NCI-H1105 treated with DMSO at 0.1 percent for 48 hours (cell line): ENCODE measurements at regions not wholly inside any gene's neighbourhood (a gene's known extent, or its start where the extent isn't known, plus 50 kb on each side); places are given as distances from the start of the nearest gene placed in this dataset.

Source experiments
- DNase-seq: peaks from one replicate; lab custom pipeline; 2025; lab: John Stamatoyannopoulos, UW

DNA sequence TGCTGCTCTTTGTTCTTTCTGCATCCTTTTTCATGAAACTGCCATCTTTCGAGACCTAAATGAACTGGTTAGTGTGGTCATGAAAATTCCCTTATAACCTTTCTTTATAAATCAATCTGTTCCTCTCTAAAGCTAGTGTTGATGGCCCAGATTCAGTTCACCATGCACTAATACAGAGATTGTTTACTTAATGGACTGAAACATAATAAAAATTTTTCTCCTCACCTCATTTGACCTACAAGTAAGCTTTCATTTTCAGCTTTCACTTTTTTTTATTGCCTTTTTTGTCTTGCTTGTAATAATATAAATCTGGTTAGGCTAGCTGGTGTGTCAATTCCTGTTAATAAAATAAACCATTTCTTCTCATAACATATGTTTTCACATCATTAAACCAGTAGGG, 183.8 kb downstream of the CCDC59 start:
- DNase-seq = peak; percentile 77

- no peak for DNase-seq
These were observed 209.1 kb downstream of the CCDC59 start for GRCh38 chr12:82149045-82149444.

DNA sequence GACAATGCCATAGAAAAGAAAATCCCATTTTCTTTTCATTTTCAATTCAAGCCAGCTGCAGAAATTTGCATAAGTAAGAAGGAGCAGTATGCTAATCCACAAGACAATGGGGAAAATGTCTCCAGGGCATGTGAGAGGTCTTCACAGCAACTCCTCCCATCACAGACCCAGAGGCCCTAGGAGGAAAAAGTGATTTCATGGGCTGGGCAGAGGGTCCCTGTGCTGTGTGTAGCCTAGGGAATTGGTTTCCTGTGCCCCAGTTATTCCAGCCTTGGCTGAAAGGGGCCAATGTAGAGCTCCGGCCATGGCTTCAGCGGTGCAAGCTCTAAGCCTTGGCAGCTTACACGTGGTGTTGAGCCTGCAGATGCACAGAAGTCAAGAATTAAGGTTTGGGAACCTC, 211.4 kb downstream of the CCDC59 start:
- DNase-seq = no peak

- DNase-seq = no peak
These were observed 213.7 kb downstream of the CCDC59 start for GRCh38 chr12:82144505-82144904.

DNA sequence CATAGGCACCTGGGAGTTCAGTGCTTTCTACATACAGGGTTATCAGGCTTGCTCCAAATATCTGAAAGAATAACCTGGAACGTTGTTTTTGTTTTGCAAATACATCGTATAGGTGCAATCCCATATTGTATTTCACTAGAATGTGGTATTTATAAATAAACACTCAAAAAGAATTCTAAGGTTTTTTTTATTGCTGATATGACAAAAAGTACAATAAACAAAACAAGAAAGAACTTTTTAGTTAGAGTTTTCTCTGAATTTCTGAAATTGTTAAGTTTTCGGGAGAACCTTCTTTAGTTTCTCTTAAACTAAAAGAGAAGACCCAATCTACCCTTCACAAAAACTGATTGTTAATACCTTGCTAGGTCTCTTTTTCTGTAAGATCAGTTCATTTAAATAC, 225.8 kb downstream of the CCDC59 start:
- no peak for DNase-seq

DNA sequence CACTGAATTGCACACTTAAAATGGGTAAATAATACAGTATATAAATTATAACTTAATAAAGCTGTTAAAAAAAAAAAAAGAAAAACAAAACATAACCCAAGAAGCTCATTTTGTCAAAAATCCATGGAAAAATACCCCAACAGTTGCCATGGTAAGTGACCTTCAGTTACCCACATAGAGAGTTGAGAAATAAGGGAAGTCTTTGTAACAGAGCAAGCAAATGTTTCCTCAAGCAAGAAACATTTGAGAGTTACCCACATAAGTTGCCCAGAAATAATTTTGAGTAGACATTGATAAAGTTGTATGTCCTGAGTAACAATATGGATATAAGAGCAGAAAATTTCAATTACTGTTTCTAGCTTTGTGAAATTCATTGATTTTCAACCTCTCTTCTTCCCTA, 227.4 kb downstream of the CCDC59 start:
- no peak for DNase-seq

DNA sequence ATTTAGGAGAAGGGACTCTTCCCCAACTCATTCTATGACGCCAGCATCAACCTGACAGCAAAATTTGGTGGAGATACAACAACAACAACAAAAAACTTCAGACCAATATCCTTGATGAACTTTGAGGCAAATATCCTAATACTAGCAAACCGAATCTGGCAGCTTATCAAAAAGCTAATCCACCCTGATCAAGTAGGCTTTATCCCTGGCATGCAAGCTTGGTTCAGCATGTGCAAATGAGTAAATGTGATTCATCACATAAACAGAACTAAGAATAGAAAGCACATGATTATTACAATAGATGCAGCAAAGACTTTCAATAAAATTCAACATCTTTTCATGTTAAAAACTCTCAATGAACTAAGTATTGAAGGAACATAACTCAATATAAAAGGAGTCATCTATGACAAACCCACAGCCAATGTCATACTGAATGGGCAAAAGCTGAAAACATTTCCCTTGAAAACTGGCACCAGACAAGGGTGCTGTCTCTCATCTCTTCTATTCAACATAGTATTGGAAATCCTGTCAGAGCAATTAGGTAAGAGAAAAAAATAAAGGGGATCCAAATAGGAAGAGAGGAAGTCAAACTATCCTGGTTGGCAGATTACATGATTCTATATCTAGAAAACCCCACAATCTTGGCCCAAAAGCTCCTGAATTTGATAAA, 233.3 kb downstream of the CCDC59 start:
- DNase-seq = no peak

DNA sequence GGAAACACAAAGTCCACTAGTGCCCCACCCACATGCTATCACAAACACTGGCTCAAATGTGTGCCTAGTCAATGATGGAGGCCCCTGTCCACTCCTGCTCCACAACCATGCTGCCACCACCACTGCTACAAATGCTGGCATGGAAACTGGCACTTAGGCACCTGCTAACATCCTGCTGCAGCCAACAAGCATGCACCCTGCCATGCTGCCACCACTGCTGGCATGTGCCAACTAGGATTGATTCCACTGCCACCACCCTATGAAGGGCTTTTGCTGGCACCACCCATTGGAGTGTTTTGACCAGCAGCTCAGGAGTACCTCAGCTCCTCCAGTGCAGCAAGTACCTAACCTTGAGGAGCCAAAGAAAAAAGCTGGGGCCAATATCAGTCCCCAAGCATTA, 236.6 kb downstream of the CCDC59 start:
- no peak for DNase-seq

- no peak for DNase-seq
These were observed 237.3 kb downstream of the CCDC59 start for GRCh38 chr12:82120901-82121300.

- DNase-seq = no peak
These were observed 248.9 kb downstream of the CCDC59 start for GRCh38 chr12:82109243-82109642.

DNA sequence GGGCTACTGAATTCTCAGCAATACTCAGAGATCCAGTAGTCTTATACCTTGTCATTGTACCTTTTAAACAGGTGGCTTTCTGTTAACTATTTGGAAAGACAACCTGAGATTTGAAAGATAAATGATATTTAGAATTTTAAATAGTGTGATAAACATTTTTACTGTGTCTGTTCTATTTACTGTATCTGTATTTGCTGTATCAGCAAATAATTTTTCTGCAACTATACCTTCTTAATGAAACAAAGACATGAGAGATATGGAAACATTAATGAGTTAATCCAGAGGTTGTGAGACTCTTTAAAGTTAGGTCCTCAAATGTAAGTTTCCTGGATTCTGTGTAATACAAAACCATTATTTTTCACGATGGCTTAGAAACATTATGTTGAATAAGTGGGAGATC, 249.6 kb downstream of the CCDC59 start:
- no peak for DNase-seq

DNA sequence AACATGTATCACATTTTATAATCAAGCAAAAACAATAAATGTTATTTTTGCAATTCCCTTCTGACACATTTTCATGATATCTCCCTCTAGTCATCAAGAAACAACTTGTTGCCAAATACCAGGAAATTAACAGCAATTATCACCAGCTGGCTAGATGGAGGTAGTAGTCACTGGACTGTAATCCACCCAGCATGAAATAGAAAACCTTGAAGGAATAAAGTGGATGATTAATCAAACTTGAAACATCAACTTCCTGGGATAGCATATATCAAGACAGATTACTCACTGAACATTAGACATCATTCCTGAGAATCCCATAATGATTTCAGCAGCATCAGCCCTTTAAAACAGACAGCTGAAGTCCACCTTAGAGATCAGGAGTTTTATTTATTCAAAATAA, 259.0 kb downstream of the CCDC59 start:
- DNase-seq = no peak

GRCh38 chr12:82097877-82098276, 260.3 kb downstream of the CCDC59 start:
- no peak for DNase-seq

DNA sequence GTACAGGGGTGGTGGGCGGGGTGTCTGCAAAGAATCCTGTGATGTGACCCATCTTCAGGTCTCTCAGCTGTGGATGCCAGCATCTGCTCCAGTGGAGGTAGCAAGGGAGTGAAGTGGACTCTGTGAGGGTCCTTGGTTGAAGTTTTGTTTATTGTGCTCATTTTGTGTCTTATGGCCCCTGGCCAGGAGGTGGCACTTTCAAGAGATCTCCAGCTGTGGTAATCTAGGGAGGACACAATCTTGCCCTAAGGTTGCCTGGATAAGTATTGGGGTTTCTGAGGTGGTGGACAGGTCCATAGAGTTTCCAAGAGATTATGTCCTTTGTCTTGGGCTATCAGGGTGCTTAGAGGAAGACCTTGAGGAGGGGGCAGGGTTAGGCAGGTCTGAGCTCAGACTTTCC, 260.7 kb downstream of the CCDC59 start:
- DNase-seq = no peak

DNA sequence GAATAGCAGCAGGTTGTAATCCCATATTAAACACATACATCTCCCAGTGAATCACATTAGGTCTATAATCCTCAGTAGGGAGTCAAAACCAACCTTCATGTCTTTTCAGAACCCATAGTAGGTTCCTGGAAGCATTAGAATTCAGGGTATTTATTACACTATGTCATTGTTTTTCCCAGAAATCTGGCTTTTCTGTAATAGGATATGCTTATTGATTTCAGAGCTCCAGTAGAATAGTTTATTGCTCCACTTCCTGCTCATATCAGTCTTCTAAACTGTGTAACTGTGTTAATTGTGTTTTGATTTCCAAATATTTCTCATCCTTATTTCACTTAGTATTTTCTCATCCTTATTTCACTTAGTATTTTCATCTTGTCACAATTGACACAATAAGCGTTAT, 268.0 kb downstream of the CCDC59 start:
- DNase-seq = no peak

DNA sequence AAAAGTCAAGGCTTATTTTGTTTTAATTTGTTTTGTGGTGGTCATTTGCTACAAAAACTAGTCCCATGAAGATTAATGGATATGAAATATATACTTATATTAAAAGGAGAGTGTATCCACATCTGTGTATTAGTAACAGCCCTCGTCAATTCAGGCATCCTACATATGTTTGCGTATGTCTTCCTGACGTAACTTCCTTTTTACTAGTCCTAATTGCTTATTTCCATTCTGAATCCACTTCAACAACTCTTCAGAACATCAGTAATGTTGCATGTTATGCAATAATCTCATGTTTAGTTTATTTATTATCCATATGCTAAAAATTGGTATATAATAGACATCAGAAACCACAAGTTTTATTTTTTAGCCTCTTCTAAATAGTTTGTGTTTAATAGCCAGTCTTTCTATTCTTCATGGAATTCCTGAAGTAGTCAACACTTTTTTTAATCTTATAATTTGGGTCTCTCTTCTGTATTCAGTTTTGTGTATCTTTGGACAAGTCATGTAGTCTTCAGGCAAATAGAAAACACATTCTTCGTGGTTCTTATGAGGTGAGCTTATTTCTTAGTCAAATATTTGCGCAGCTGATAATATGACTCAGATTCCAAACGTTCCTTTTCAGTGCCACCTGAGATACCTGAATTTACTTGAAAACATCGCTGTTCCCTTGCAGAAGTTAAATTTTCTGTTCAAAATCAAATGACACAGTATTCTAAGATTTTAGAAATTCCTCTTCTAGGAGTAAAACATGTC, 268.6 kb downstream of the CCDC59 start:
- no peak for DNase-seq

DNA sequence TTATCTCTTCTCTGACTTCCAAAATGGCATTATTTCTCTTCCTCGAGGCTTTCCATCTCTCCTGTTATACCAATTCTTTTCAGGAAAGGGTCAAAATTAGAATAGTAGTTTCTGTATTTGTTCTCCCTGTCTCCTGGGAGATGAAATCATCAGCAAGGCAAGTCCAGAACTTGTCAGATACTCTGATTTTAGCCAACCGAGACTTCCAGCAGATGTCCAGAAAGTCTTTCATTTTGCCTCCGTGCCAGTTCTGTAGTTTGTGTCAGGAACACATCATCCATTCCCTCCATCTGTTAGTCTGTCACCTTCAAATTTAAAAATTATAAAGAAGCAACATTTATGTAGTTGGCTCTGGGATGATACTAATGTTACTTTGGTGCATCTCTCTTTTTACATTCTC, 275.7 kb downstream of the CCDC59 start:
- DNase-seq = no peak

DNA sequence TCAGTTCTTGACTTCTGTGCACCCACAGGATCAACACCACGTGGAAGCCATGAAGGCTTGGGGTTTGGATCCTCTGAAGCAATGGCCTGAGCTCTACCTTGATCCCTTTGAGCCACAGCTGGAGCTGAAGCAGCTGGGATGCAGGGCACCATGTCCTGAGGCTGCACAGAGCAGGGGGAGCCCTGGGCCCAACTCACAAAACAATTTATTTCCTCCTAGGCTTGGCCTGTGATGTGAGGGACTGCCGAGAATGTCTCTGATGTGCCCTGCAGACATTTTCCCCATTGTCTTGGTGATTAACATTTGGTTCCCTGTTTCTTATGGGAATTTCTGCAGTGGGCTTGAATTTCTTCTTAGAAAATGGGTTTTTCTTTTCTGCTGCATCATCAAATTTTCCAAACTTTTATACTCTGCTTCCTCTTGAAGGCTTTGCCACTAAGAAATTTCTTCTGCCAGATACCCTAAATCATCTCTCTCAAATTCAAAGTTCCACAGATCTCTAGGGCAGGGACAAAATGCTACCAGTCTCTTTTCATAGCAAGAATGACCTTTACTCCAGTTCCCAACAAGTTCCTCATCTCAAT, 288.2 kb downstream of the CCDC59 start:
- no peak for DNase-seq

DNA sequence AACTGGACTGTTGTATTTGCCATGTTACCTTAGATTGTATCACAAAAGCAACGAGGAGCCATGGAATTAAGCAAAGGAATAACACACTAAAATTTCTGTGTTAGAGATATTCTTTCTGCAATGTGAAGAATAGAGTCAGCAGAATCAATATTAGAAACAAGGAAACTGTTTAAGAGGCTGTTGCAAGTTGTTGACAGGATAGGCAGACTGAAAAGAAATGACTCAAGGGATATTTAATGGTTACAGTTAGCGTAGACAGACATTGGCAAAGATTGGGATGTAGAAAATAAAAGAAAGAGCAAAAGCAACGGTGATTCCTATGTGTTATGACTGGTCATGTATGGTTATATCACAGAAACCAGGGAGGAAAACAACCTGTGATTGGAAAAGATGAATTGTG, 299.0 kb upstream of the PPFIA2 start:
- DNase-seq = no peak

- no peak for DNase-seq
These were observed 298.6 kb upstream of the PPFIA2 start for GRCh38 chr12:82057770-82058169.

DNA sequence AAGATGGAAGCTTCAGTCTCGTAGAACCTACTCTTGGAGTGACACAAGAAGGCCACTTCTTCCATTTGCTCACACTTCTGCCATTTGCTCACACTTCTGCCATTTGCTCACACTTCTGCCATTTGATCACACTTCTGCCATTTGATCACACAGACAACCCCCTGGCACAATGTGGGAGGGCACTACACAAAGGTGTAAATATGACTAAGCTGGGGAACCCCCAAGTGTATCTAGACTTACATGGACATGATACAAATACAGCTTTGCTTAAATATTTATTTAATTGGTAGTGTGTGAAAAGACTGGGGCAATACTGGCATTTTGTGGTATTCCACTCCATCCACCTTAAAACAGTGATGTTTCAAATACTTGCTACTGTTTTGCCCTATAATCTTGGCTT, 296.2 kb upstream of the PPFIA2 start:
- DNase-seq = no peak

DNA sequence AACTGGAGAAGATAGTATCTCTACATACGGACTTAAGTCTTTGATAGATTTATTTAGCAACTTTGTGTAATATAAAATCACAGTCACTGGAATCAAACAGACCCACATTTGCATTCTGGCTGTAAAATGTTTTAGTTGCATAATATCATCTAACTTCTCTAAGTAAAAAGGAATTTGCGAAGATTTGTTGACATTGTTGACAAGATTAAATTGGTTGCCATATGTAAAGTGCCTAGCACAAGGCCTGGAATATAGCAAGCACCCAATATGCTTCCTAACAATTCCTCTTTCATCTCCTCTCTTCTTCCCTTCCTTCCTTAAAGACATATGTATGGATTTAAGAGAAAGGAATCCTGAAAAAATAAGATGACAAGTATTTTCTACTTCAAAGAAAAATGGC, 295.4 kb upstream of the PPFIA2 start:
- no peak for DNase-seq

GRCh38 chr12:82047446-82047845, 288.3 kb upstream of the PPFIA2 start:
- no peak for DNase-seq
